PC-3 (cell line): ENCODE measurements at regions not wholly inside any gene's neighbourhood (a gene's known extent, or its start where the extent isn't known, plus 50 kb on each side); places are given as distances from the start of the nearest gene placed in this dataset.

Experiments
- ATAC-seq: fragments of 200-7000 bp; cut with Tn5 transposase; 2 replicates; pipeline ENCODE4 v1.9.1; 2020; ENCODE audit warnings: mild to moderate bottlenecking, moderate library complexity
- BruUV-seq: library from RNA; stranded (reverse); fragments of 400-500 nt; replicated peaks from 2 replicates; lab custom pipeline; 2021; lab: Mats Ljungman, UMichigan
- CTCF ChIA-PET: fragments of 300-600 bp; sonication (Branson Sonifier 250); formaldehyde crosslinking; loops from one replicate; lab custom pipeline; 2022; ENCODE audit warnings: antibody characterized with exemption; lab: Charles Lee
- POLR2A ChIA-PET: fragments of 300-600 bp; sonication (Branson Sonifier 250); formaldehyde crosslinking; loops from one replicate; lab custom pipeline; 2022; ENCODE audit warnings: antibody characterized with exemption; ENCODE audit not compliant: unreplicated experiment; lab: Charles Lee
- DNase-seq: peaks from one replicate; pipeline ENCODE4 v3.0.0-alpha.2; 2015
- H2AFZ ChIP-seq: fragments of 300-600 bp; sonication (generic); 2 replicates; pipeline ENCODE4 v1.6.0; 2016; ENCODE audit warnings: antibody characterized with exemption, low read length
- H3F3A ChIP-seq: fragments of 300-600 bp; sonication (generic); one replicate; pipeline ENCODE4 v1.6.0; 2017; ENCODE audit warnings: antibody characterized with exemption, low read length, control low read depth, mild to moderate bottlenecking; ENCODE audit not compliant: unreplicated experiment
- H3K27ac ChIP-seq: fragments of 300-600 bp; sonication (generic); 2 replicates; pipeline ENCODE4 v1.5.1; 2016; ENCODE audit warnings: mild to moderate bottlenecking, low read length
- H3K27me3 ChIP-seq: fragments of 300-600 bp; sonication (generic); 2 replicates; pipeline ENCODE4 v1.6.1; 2016; ENCODE audit warnings: low read length, mixed read lengths
- H3K36me3 ChIP-seq: fragments of 300-600 bp; sonication (generic); 2 replicates; pipeline ENCODE4 v1.6.1; 2016; ENCODE audit warnings: low read depth, mixed run types, low read length, mixed read lengths
- H3K4me1 ChIP-seq: fragments of 300-600 bp; sonication (generic); 2 replicates; pipeline ENCODE4 v1.5.1; 2016; ENCODE audit warnings: low read length; ENCODE audit not compliant: insufficient read depth
- H3K4me2 ChIP-seq: fragments of 300-600 bp; sonication (generic); 2 replicates; pipeline ENCODE4 v1.6.0; 2016; ENCODE audit warnings: low read length
- H3K4me3 ChIP-seq: fragments of 300-600 bp; sonication (generic); 2 replicates; pipeline ENCODE4 v1.5.1; 2016; ENCODE audit warnings: mild to moderate bottlenecking, low read length, mixed read lengths
- H3K79me2 ChIP-seq: fragments of 300-600 bp; sonication (generic); 2 replicates; pipeline ENCODE4 v1.6.1; 2017; ENCODE audit warnings: low read length, mixed read lengths
- H3K9ac ChIP-seq: fragments of 300-600 bp; sonication (generic); 2 replicates; pipeline ENCODE4 v1.6.0; 2016; ENCODE audit warnings: mild to moderate bottlenecking, low read length
- H3K9me2 ChIP-seq: fragments of 300-600 bp; sonication (generic); replicated peaks from 2 replicates; pipeline ENCODE4 v1.6.1; 2016; ENCODE audit warnings: mixed run types, low read length, mixed read lengths
- H3K9me3 ChIP-seq: fragments of 300-600 bp; sonication (generic); 2 replicates; pipeline ENCODE4 v1.6.1; 2016; ENCODE audit warnings: low read length, mixed read lengths
- H4K20me1 ChIP-seq: fragments of 300-600 bp; sonication (generic); 2 replicates; pipeline ENCODE4 v1.6.1; 2016; ENCODE audit warnings: low read length, mixed read lengths
- CTCF ChIP-seq: fragments of 300-600 bp; sonication (generic); conservative IDR thresholded peaks from 2 replicates; pipeline ENCODE4 v1.5.1; 2017; ENCODE audit warnings: antibody characterized with exemption, low read depth, mild to moderate bottlenecking, low read length
- EZH2 ChIP-seq: fragments of 300-600 bp; sonication (generic); IDR thresholded peaks from one replicate; pipeline ENCODE4 v1.6.1; 2017; ENCODE audit warnings: antibody characterized with exemption, mild to moderate bottlenecking, low read length; ENCODE audit not compliant: unreplicated experiment
- EZH2phosphoT487 ChIP-seq: fragments of 300-600 bp; sonication (generic); IDR thresholded peaks from 2 replicates; pipeline ENCODE4 v1.6.1; 2018; ENCODE audit warnings: mild to moderate bottlenecking, antibody characterized with exemption, low read length, borderline replicate concordance
- intact Hi-C: fragments of 100-400 bp; cut with micrococcal nuclease; formaldehyde crosslinking; loops from 2 replicates; pipeline ENCODE4 v1.9.0; 2023

- Histone ChIP-seq H2AFZ (no peak overlapping the region), H3K79me2 (no peaks in the 10 kb centered on the region), H3K27me3 (no peaks in the 10 kb centered on the region), H3K9me2 (no peaks in the 10 kb centered on the region), H3K9ac (no peak overlapping the region), H3K36me3 (no peaks in the 10 kb centered on the region), H3K27ac (no peak overlapping the region), H3K9me3 (no peaks in the 10 kb centered on the region), H3K4me3 (no peak overlapping the region), H3F3A (no peaks in the 10 kb centered on the region), H3K4me1 (peaks cover 13% of the 10 kb centered on the region), H3K4me2 (no peak overlapping the region), H4K20me1 (no peaks in the 10 kb centered on the region)
- ATAC-seq = no peak
- intact Hi-C loops = no loop called here
- no peak for DNase-seq
- CTCF ChIA-PET = no interaction called here
- TF ChIP-seq EZH2 = no peak
- no peak for TF ChIP-seq EZH2phosphoT487
- TF ChIP-seq CTCF = no peak
- BruUV-seq = no TSS peak
- POLR2A ChIA-PET = no interaction called here
Measured at GRCh38 chr5:148923023-148923422, 96.6 kb downstream of the ADRB2 start.

GRCh38 chr5:148924817-148925216, 98.4 kb downstream of the ADRB2 start:
- ATAC-seq = peak; percentile 66
- H4K20me1 ChIP-seq = no peaks in the 10 kb centered on the region
- no peaks in the 10 kb centered on the region for H3K9me3 ChIP-seq
- no TSS peak for BruUV-seq
- POLR2A ChIA-PET = interaction anchor here (0.6 kb wide), 1 partner anchor 12 kb away, joined by 3 read pairs; no protein-coding TSS in a partner anchor
- no peak for TF ChIP-seq CTCF
- no peak for TF ChIP-seq EZH2phosphoT487
- TF ChIP-seq EZH2 = no peak
- no peak overlapping the region for H3K9ac ChIP-seq
- no peaks in the 10 kb centered on the region for H3K27me3 ChIP-seq
- H3K36me3 ChIP-seq = no peaks in the 10 kb centered on the region
- no peaks in the 10 kb centered on the region for H3K9me2 ChIP-seq
- H2AFZ ChIP-seq = 0 out of 2 replicates have a peak overlapping the region, but pooled peaks have one; percentile 5
- no peaks in the 10 kb centered on the region for H3K79me2 ChIP-seq
- H3F3A ChIP-seq = no peaks in the 10 kb centered on the region
- H3K27ac ChIP-seq = peak overlapping the region; percentile 14
- intact Hi-C loops = no loop called here
- CTCF ChIA-PET = interaction anchor here (0.6 to 0.7 kb wide), 2 partner anchors 33 to 146 kb away, joined by 3 read pairs; no protein-coding TSS in a partner anchor
- H3K4me1 ChIP-seq = peaks cover 18% of the 10 kb centered on the region
- H3K4me2 ChIP-seq = 0 out of 2 replicates have a peak overlapping the region, but pooled peaks have one; percentile 1
- H3K4me3 ChIP-seq = no peak overlapping the region
- peak; percentile 92 for DNase-seq

GRCh38 chr5:148926207-148926606, 99.8 kb downstream of the ADRB2 start:
- no peak for DNase-seq
- H3K4me2 ChIP-seq = no peak overlapping the region
- no TSS peak for BruUV-seq
- TF ChIP-seq EZH2phosphoT487 (no peak), CTCF (no peak), EZH2 (no peak)
- H3K9me2 ChIP-seq = no peaks in the 10 kb centered on the region
- no peaks in the 10 kb centered on the region for H3F3A ChIP-seq
- no peak overlapping the region for H2AFZ ChIP-seq
- 0 out of 2 replicates have a peak, but pooled peaks have one; percentile 18 for ATAC-seq
- H4K20me1 ChIP-seq = no peaks in the 10 kb centered on the region
- ChIA-PET POLR2A (no interaction called here), CTCF (interaction anchor here (1.0 kb wide), 1 partner anchor 189 kb away, joined by 3 read pairs; no protein-coding TSS in a partner anchor)
- intact Hi-C loops = no loop called here
- H3K4me3 ChIP-seq = no peak overlapping the region
- H3K27me3 ChIP-seq = no peaks in the 10 kb centered on the region
- H3K27ac ChIP-seq = no peak overlapping the region
- no peaks in the 10 kb centered on the region for H3K9me3 ChIP-seq
- H3K9ac ChIP-seq = no peak overlapping the region
- H3K4me1 ChIP-seq = peaks cover 18% of the 10 kb centered on the region
- no peaks in the 10 kb centered on the region for H3K36me3 ChIP-seq
- no peaks in the 10 kb centered on the region for H3K79me2 ChIP-seq
